ENCODE measurements at regions not wholly inside any gene's neighbourhood (a gene's known extent, or its start where the extent isn't known, plus 50 kb on each side); places are given as distances from the start of the nearest gene placed in this dataset.

DNA sequence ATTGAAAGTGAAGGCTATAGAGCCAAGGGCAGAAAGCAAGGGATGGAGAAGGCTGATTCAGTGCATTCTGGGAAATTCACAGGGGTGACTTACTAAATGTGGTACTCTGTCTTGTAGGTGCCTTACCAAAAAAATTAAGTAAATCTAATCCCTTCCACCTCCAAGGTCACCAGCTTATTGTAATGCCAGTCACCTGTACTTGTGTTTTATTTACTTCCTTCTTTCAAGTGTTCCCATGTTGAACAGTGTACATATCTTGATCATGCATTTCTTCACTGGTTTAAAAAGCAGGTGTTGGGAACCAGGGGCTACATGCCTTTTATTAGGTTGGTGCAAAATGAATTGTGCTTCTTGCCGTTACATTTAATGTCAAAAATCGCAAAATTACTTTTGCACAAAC is 137.0 kb upstream of the ARHGAP28 start:
- Histone ChIP-seq H3K36me3 (ENCODE audit: low read depth) (no peaks in the 10 kb centered on the region), H3K9me3 (no peaks in the 10 kb centered on the region), H3K4me1 (ENCODE audit: low read depth) (no peaks in the 10 kb centered on the region), H3K4me3 (no peak overlapping the region)
- DNase-seq (no peak), ATAC-seq (no peak)
- TF ChIP-seq, protein P1, sequence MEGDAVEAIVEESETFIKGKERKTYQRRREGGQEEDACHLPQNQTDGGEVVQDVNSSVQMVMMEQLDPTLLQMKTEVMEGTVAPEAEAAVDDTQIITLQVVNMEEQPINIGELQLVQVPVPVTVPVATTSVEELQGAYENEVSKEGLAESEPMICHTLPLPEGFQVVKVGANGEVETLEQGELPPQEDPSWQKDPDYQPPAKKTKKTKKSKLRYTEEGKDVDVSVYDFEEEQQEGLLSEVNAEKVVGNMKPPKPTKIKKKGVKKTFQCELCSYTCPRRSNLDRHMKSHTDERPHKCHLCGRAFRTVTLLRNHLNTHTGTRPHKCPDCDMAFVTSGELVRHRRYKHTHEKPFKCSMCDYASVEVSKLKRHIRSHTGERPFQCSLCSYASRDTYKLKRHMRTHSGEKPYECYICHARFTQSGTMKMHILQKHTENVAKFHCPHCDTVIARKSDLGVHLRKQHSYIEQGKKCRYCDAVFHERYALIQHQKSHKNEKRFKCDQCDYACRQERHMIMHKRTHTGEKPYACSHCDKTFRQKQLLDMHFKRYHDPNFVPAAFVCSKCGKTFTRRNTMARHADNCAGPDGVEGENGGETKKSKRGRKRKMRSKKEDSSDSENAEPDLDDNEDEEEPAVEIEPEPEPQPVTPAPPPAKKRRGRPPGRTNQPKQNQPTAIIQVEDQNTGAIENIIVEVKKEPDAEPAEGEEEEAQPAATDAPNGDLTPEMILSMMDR (IDR thresholded peaks at IDR 0.05) = no peak
- intact Hi-C loops (cut with DNase I, micrococcal nuclease) = no loop called here

DNA sequence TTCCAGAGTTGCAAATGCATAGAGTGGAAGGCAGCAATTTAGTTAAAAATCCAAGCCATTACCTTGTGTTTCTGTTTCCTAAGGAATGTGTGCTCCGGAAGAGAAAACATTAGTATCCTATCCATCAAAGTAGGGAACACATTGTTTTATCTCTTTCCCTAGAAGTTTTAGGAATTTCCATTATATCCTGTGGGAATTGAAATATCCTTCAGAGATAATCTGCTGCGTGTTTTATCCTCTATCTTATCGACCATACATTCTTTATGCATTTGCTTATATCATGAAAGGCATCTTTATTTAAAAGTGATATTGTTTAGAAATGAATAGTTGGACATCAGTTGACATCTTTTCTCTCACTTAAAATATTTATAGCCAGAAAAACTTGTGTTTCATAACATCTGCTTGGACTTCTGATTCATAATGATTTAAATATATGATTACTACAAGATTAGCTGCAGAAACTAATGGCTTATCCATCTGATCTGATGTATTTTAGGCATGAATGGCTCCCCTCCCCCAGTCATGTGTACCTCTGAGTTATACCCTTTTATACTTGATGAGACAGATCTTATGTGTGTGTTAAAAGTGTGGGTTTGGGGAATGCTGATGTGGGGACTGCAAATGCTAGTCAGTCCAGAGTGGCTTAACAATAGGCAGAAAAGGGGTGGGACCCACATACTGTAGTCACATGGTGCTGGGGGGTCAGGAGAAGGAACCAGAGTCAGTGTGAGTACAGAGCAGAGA is 136.2 kb upstream of the ARHGAP28 start:
- ATAC-seq (no peak), DNase-seq (no peak)
- no peaks in the 10 kb centered on the region for H3K36me3 ChIP-seq (ENCODE audit: low read depth)
- intact Hi-C loops (cut with DNase I, micrococcal nuclease) = no loop called here
- H3K4me1 ChIP-seq (ENCODE audit: low read depth) = no peaks in the 10 kb centered on the region
- H3K9me3 ChIP-seq = no peaks in the 10 kb centered on the region
- TF ChIP-seq, protein P1 (IDR thresholded peaks at IDR 0.05) = no peak
- no peak overlapping the region for H3K4me3 ChIP-seq

DNA sequence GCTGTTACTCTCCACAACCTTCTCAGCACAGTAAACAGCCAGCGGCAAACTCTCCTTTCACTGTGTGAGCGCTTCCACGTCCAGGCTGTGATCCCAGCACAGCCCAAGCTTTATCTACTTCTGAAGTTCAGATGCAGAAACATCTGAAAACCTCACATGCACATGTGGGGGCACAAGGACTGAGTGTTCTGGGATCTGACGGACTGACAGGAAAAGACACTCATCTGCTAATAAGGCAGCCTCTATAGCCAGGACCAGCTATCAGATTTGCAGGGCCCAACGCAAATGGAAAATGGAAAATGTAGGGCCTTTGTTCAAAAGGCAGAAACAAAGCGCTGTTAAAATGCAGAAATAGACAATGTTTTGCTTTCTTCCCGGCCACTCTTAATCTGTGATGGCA is 133.8 kb upstream of the ARHGAP28 start:
- H3K9me3 ChIP-seq = no peaks in the 10 kb centered on the region
- no peak overlapping the region for H3K4me3 ChIP-seq
- intact Hi-C loops (cut with DNase I, micrococcal nuclease) = no loop called here
- DNase-seq (no peak), ATAC-seq (no peak)
- no peaks in the 10 kb centered on the region for H3K36me3 ChIP-seq (ENCODE audit: low read depth)
- H3K4me1 ChIP-seq (ENCODE audit: low read depth) = no peaks in the 10 kb centered on the region
- TF ChIP-seq, protein P1 (IDR thresholded peaks at IDR 0.05) = no peak

DNA sequence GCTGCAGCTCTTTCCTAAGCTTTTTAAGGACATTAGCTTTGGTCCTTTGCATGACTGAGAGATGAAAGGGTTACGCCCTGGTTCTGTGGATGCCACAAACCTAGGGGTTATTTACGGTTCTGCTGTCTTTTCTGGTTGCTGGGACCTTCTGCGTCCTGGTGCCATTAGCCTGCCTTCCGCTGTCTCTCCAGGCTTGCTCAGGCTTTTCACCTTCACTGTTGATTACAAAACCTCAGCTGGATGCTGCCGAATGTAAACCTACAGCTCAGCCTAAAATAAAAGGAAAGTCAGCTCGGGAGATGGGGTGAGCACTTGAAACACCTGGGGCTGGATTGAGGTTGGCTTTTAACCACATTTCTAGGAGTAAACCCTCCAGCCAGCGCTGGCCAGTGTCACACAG is 130.9 kb upstream of the ARHGAP28 start:
- ATAC-seq (no peak), DNase-seq (no peak)
- intact Hi-C loops (cut with DNase I, micrococcal nuclease) = no loop called here
- Histone ChIP-seq H3K36me3 (ENCODE audit: low read depth) (no peaks in the 10 kb centered on the region), H3K9me3 (no peaks in the 10 kb centered on the region), H3K4me1 (ENCODE audit: low read depth) (no peaks in the 10 kb centered on the region), H3K4me3 (no peak overlapping the region)
- TF ChIP-seq, protein P1 (IDR thresholded peaks at IDR 0.05) = no peak

DNA sequence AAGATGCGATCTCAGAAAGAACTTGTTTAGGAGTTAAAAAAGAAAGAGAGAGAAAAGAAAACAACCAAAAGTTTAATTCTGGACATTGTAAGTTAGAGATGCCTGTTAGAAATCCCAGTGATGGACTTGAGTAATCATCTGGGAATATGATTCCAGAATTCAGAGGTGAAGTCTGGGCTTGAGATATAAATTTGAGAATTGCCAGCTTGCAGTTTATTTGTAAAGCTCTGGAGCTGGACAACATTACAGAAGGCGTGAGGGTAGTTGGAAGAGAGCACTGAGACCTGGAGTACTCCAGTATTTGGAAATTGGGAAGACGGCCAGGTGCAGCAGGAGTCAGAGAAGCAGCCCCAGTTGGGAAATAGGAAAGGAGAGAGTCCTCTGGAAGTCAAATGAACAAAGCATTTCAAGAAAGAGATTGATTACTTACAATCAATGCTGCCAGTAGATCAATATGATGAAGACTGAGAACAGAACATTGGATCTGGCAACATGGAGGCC is 128.8 kb upstream of the ARHGAP28 start:
- H3K4me1 ChIP-seq (ENCODE audit: low read depth) = no peaks in the 10 kb centered on the region
- intact Hi-C loops (cut with DNase I, micrococcal nuclease) = no loop called here
- TF ChIP-seq, protein P1 (IDR thresholded peaks at IDR 0.05) = no peak
- no peak for ATAC-seq
- no peak for DNase-seq
- H3K36me3 ChIP-seq (ENCODE audit: low read depth) = no peaks in the 10 kb centered on the region
- H3K4me3 ChIP-seq = no peak overlapping the region
- H3K9me3 ChIP-seq = no peaks in the 10 kb centered on the region

All from mucosa of descending colon (tissue), 3 donors.